ENCODE measurements at regions not wholly inside any gene's neighbourhood (a gene's known extent, or its start where the extent isn't known, plus 50 kb on each side); places are given as distances from the start of the nearest gene placed in this dataset.

DNA sequence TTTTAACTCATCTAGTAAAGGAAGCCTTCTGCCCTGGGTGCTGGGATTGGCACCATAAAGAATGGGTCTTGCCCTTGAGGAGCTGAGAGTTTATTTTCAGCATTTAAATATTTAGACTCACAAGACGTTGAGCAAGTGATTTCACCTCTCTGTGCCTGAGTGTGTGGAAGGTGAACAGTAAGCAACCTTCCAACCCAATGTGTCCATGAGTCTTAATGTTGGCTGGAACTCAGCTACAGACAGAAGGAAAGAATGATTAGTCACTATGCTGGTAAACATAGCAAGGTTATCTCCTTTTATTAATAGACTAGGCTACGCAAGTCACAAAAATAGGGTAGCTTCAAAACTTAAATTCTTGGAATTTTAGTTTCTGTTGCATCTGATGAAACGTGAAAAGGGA is 277.4 kb upstream of the GATB start:
- Histone ChIP-seq H3K4me1 (no peaks in the 10 kb centered on the region), H3K36me3 (no peaks in the 10 kb centered on the region), H3K27me3 (replicated peaks in 1 of 7) (no peaks in the 10 kb centered on the region), H3K9me3 (peaks cover 0 to 6% (median 0%) of the 10 kb centered on the region in 8 donors), H3K4me3 (no peak overlapping the region), H3K27ac (no peak overlapping the region)
- no peak for DNase-seq
- intact Hi-C loops (cut with DNase I; ENCODE audit: low total_unique reads): no loop called here
- TF ChIP-seq POLR2A (IDR thresholded peaks at IDR 0.05): no peak
- 59 to 85% (median 73%) methylated on average over 3 of the region's 3 CpGs for WGBS, 5 donors

DNA sequence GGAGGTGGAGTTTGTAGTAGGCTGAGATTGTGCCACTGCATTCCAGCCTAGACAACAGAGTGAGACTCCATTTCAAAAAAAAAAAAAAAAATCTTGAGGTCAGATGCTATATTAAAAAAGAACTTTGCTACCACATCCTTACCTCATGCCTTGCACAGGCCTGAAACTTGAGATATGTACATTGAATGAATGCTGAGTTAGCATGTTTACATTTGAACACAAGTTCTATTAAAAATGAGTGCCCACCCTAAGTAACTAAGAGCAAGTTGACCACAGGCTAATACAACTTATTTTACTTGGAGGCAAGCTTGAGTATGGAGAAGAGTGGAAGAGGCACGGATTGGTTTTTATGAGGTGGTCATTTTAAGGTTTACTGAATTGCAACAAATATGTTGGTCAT is 276.6 kb upstream of the GATB start:
- intact Hi-C loops (cut with DNase I; ENCODE audit: low total_unique reads): no loop called here
- Histone ChIP-seq H3K27me3 (replicated peaks in 1 of 7) (no peaks in the 10 kb centered on the region), H3K4me1 (no peaks in the 10 kb centered on the region), H3K4me3 (no peak overlapping the region), H3K36me3 (no peaks in the 10 kb centered on the region), H3K27ac (no peak overlapping the region), H3K9me3 (no peaks in the 10 kb centered on the region)
- 89 to 98% (median 96%) methylated on average over 1 of the region's 1 CpG for WGBS, 5 donors
- no peak for DNase-seq
- no peak for TF ChIP-seq POLR2A (IDR thresholded peaks at IDR 0.05)
- TF ChIP-seq POLR2AphosphoS5 (IDR thresholded peaks at IDR 0.05): no peak
- TF ChIP-seq, protein P1, sequence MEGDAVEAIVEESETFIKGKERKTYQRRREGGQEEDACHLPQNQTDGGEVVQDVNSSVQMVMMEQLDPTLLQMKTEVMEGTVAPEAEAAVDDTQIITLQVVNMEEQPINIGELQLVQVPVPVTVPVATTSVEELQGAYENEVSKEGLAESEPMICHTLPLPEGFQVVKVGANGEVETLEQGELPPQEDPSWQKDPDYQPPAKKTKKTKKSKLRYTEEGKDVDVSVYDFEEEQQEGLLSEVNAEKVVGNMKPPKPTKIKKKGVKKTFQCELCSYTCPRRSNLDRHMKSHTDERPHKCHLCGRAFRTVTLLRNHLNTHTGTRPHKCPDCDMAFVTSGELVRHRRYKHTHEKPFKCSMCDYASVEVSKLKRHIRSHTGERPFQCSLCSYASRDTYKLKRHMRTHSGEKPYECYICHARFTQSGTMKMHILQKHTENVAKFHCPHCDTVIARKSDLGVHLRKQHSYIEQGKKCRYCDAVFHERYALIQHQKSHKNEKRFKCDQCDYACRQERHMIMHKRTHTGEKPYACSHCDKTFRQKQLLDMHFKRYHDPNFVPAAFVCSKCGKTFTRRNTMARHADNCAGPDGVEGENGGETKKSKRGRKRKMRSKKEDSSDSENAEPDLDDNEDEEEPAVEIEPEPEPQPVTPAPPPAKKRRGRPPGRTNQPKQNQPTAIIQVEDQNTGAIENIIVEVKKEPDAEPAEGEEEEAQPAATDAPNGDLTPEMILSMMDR (IDR thresholded peaks at IDR 0.05 in 8 of 11, conservative IDR thresholded peaks at IDR 0.05 in 3 of 11): no peak

DNA sequence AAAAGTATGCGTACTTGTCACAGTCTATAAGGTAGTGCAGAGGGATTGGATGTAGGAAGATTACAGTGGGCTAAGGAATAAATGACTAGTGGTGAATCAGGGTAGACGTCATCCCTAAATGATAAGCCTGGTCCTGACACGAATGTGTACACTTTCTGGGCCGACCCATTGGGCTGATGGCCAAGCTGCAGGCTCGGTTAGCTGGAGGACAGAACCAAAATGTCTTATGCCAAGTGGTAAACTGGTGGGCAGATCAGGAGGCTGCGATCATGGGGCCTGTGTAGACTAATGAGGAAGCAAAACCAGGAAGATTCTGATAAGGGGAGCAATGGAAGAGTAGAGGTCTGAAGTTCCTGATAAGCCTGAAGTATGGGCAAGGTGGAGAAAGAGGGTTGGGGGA is 272.8 kb upstream of the GATB start:
- no peak for DNase-seq
- Histone ChIP-seq H3K36me3 (no peaks in the 10 kb centered on the region), H3K4me3 (no peak overlapping the region), H3K4me1 (no peaks in the 10 kb centered on the region), H3K27ac (no peak overlapping the region), H3K27me3 (replicated peaks in 1 of 7) (no peaks in the 10 kb centered on the region), H3K9me3 (no peaks in the 10 kb centered on the region)
- TF ChIP-seq POLR2AphosphoS5 (IDR thresholded peaks at IDR 0.05): no peak
- no peak for TF ChIP-seq POLR2A (IDR thresholded peaks at IDR 0.05)
- TF ChIP-seq, protein P1 (IDR thresholded peaks at IDR 0.05 in 8 of 11, conservative IDR thresholded peaks at IDR 0.05 in 3 of 11): no peak
- WGBS, 5 donors: 82 to 95% (median 92%) methylated on average over 6 of the region's 6 CpGs
- intact Hi-C loops (cut with DNase I; ENCODE audit: low total_unique reads): no loop called here

DNA sequence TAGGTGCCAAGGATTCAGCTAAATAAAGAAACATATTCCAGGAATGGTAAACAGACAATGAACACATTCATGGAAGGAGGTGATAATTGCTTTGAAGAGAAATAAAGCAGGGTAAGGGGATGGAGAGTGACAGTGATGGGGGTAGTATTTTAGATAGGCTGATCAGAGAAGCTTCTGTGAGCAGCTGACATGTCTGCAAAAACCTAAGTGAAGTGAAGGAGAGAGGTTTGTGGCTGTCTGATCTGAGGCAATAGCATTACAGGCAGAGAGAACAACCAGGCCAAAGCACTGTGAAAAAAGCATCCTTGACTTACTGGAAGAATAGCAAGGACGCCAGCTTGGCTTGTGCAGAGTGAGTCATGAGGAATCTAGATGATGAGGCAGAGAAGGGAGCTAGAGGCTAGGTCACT is 271.9 kb upstream of the GATB start:
- Histone ChIP-seq H3K27ac (no peak overlapping the region), H3K27me3 (replicated peaks in 1 of 7) (no peaks in the 10 kb centered on the region), H3K9me3 (no peaks in the 10 kb centered on the region), H3K4me1 (no peaks in the 10 kb centered on the region), H3K36me3 (no peaks in the 10 kb centered on the region), H3K4me3 (no peak overlapping the region)
- TF ChIP-seq POLR2A (IDR thresholded peaks at IDR 0.05) (no peak), POLR2AphosphoS5 (IDR thresholded peaks at IDR 0.05) (no peak)
- TF ChIP-seq, protein P1 (IDR thresholded peaks at IDR 0.05 in 8 of 11, conservative IDR thresholded peaks at IDR 0.05 in 3 of 11): no peak
- intact Hi-C loops (cut with DNase I; ENCODE audit: low total_unique reads): no loop called here
- 65 to 86% (median 77%) methylated on average over 1 of the region's 1 CpG for WGBS, 5 donors
- DNase-seq: no peak

DNA sequence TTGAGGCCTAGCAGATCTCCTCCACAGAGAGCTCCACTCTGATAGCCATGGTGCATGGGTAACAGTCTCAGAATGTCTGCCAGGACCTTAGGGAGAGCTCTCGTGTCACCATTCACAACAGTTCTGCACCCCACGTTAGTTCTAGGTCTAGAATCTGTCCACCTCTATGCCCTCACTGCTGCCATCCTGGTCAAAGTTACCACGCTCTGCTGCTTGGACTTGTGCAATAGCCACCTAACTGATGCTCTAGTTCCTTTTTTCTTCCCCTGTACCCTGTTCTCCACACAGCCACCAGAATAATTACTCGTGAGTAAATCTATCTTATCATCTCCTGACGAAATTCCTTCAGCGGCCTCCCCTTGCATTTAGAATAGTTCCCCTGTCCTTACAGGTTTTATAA is 268.8 kb upstream of the GATB start:
- intact Hi-C loops (cut with DNase I; ENCODE audit: low total_unique reads): no loop called here
- no peaks in the 10 kb centered on the region for H3K36me3 ChIP-seq

More for the DNA sequence above, 268.8 kb upstream of the GATB start:
- 69 to 88% (median 85%) methylated on average over 6 of the region's 6 CpGs for WGBS, 5 donors
- Histone ChIP-seq H3K9me3 (no peaks in the 10 kb centered on the region), H3K27me3 (replicated peaks in 1 of 7) (no peaks in the 10 kb centered on the region), H3K4me1 (no peaks in the 10 kb centered on the region), H3K27ac (no peak overlapping the region), H3K4me3 (no peak overlapping the region)
- TF ChIP-seq, protein P1 (IDR thresholded peaks at IDR 0.05 in 8 of 11, conservative IDR thresholded peaks at IDR 0.05 in 3 of 11): no peak
- TF ChIP-seq POLR2A (IDR thresholded peaks at IDR 0.05) (no peak), POLR2AphosphoS5 (IDR thresholded peaks at IDR 0.05) (no peak)
- no peak for DNase-seq
